NCI-H1092 treated with DMSO at 0.1 percent for 48 hours (cell line): ENCODE measurements at regions not wholly inside any gene's neighbourhood (a gene's known extent, or its start where the extent isn't known, plus 50 kb on each side); places are given as distances from the start of the nearest gene placed in this dataset.
"Not testable (repeated sequence)": the region's sequence is repeated elsewhere in the genome, so short reads cannot be mapped to it uniquely, and the experiment has no call there.

Experiments used
- DNase-seq: peaks from one replicate; lab custom pipeline; 2025; lab: John Stamatoyannopoulos, UW

GRCh38 chr3:191646242-191646641 lies 185.3 kb downstream of the PYDC2 start:
- DNase-seq, result no peak

- DNase-seq, result no peak
Measured at GRCh38 chr3:191648787-191649186, 187.8 kb downstream of the PYDC2 start.

GRCh38 chr3:191649626-191650025 lies 188.7 kb downstream of the PYDC2 start:
- no peak for DNase-seq

- not testable (repeated sequence) for DNase-seq
Measured at GRCh38 chr3:191658781-191659419, 197.9 kb downstream of the PYDC2 start.

GRCh38 chr3:191662150-191662549 lies 201.2 kb downstream of the PYDC2 start:
- DNase-seq, result not testable (repeated sequence)

- no peak for DNase-seq
Measured at GRCh38 chr3:191680989-191681597, 220.1 kb downstream of the PYDC2 start.

GRCh38 chr3:191682961-191683360 lies 222.0 kb downstream of the PYDC2 start:
- no peak for DNase-seq

GRCh38 chr3:191686626-191687025 lies 225.7 kb downstream of the PYDC2 start:
- DNase-seq, result no peak

- no peak for DNase-seq
Measured at GRCh38 chr3:191688756-191689433, 227.9 kb downstream of the PYDC2 start.

- DNase-seq, result not testable (repeated sequence)
Measured at GRCh38 chr3:191691184-191691583, 230.2 kb downstream of the PYDC2 start.

GRCh38 chr3:191695131-191695814 lies 234.3 kb downstream of the PYDC2 start:
- no peak for DNase-seq

GRCh38 chr3:191695815-191696153 lies 234.8 kb downstream of the PYDC2 start:
- no peak for DNase-seq

- DNase-seq, result no peak
Measured at GRCh38 chr3:191696348-191696747, 235.4 kb downstream of the PYDC2 start.

GRCh38 chr3:191699546-191699945 lies 238.6 kb downstream of the PYDC2 start:
- DNase-seq, result no peak

GRCh38 chr3:191702121-191702520 lies 241.2 kb downstream of the PYDC2 start:
- DNase-seq, result no peak

- DNase-seq, result no peak
Measured at GRCh38 chr3:191707817-191708216, 246.9 kb downstream of the PYDC2 start.

GRCh38 chr3:191715585-191715984 lies 254.6 kb downstream of the PYDC2 start:
- DNase-seq, result no peak

- DNase-seq, result no peak
Measured at GRCh38 chr3:191721390-191721861, 260.5 kb downstream of the PYDC2 start.

GRCh38 chr3:191721990-191722389 lies 261.0 kb downstream of the PYDC2 start:
- DNase-seq, result no peak

- DNase-seq, result no peak
Measured at GRCh38 chr3:191727338-191727737, 266.4 kb downstream of the PYDC2 start.

- no peak for DNase-seq
Measured at GRCh38 chr3:191728186-191728585, 267.2 kb downstream of the PYDC2 start.

- DNase-seq, result no peak
Measured at GRCh38 chr3:191737742-191738141, 276.8 kb downstream of the PYDC2 start.

GRCh38 chr3:191740712-191741111 lies 279.7 kb downstream of the PYDC2 start:
- no peak for DNase-seq
